ENCODE measurements at regions not wholly inside any gene's neighbourhood (a gene's known extent, or its start where the extent isn't known, plus 50 kb on each side); places are given as distances from the start of the nearest gene placed in this dataset.

- in situ Hi-C loops (cut with HindIII; ENCODE audit: low sequenced_read_pairs): no loop called here
- H3K4me3 ChIP-seq (ENCODE audit: low read depth, low read length): no peak overlapping the region
- no peak for TF ChIP-seq CTCF (IDR thresholded peaks at IDR 0.05; ENCODE audit: low read depth, low read length, missing control alignments)
- DNase-seq (ENCODE audit: low read depth): no peak
Observed at GRCh38 chr12:73374360-73374759, 1102.2 kb downstream of the TRHDE start.

DNA sequence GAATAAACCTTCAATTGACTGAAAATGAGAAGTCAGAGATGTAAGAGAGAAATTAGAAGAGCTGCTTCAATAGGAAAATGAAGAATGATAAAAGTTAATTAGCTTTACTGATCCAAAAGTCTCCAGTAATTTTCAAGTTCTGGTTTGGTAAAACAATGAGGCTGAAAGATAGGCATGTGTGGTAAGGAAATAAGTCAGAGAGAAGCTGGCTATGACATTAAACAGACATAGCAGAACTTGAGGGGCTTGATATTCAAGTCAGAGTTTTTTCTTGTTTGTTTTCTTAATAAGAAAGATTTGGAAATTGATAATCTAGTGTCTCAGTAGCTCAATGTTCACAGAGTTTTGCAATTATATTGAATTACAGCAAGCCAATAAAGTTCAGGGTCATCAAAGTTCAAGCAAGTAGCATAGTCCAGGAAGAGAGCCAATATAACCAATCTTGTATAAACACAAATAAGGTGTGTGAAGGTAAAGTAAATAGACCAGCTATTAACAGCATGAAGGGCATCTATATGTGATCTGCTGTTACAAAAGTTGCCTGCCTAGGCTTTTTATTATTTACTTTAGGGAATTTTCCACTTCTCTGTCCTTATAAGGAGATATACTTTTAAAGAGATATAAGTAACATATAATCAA lies 1111.5 kb downstream of the TRHDE start:
- in situ Hi-C loops (cut with HindIII; ENCODE audit: low sequenced_read_pairs): no loop called here
- no peak overlapping the region for H3K4me3 ChIP-seq (ENCODE audit: low read depth, low read length)
- no peak for DNase-seq (ENCODE audit: low read depth)
- no peak for TF ChIP-seq CTCF (IDR thresholded peaks at IDR 0.05; ENCODE audit: low read depth, low read length, missing control alignments)

- DNase-seq (ENCODE audit: low read depth): no peak
- in situ Hi-C loops (cut with HindIII; ENCODE audit: low sequenced_read_pairs): no loop called here
- TF ChIP-seq CTCF (IDR thresholded peaks at IDR 0.05; ENCODE audit: low read depth, low read length, missing control alignments): no peak
- H3K4me3 ChIP-seq (ENCODE audit: low read depth, low read length): no peak overlapping the region
Observed at GRCh38 chr12:73384592-73384991, 1112.4 kb downstream of the TRHDE start.

- no peak for TF ChIP-seq CTCF (IDR thresholded peaks at IDR 0.05; ENCODE audit: low read depth, low read length, missing control alignments)
- no peak for DNase-seq (ENCODE audit: low read depth)
- no peak overlapping the region for H3K4me3 ChIP-seq (ENCODE audit: low read depth, low read length)
- in situ Hi-C loops (cut with HindIII; ENCODE audit: low sequenced_read_pairs): no loop called here
Observed at GRCh38 chr12:73390261-73390660, 1118.1 kb downstream of the TRHDE start.

DNA sequence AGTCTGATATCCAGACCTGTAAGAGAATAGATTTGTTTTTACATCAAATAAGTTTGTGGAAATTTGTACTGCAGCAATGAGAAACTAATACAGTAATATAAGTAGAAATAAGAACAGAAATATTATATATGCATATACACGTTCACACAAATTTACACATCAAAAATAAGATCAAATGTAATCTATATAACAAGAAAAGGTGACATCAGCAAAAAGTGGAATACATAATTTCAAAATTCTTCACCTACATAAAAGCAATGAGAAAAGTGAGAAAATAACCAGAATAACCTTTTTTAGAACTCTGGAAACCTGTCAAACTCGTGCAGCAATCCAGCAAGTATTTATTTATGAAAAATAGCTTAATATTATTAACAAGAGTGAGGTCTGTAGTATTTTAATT lies 1124.6 kb upstream of the ATXN7L3B start:
- TF ChIP-seq CTCF (IDR thresholded peaks at IDR 0.05; ENCODE audit: low read depth, low read length, missing control alignments): no peak
- H3K4me3 ChIP-seq (ENCODE audit: low read depth, low read length): no peak overlapping the region
- no peak for DNase-seq (ENCODE audit: low read depth)
- in situ Hi-C loops (cut with HindIII; ENCODE audit: low sequenced_read_pairs): no loop called here

DNA sequence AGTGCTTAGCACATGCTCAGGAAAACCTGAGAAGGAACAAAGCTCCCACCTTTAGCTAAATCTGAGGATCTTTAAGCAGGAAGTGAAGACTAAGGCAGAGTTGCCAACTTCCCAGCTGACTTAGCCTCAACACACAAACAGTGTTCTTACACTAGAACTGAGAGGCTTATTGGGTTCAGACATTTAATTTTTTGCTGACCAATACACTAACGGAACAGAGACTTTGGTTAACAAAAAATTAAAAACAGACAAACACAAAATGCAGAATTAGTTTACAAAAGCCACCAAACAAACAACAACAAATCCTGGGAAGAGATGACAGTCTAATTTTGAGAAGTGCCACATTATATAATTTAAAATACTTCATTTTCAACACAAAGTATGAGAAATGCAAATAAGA lies 1123.7 kb upstream of the ATXN7L3B start:
- TF ChIP-seq CTCF (IDR thresholded peaks at IDR 0.05; ENCODE audit: low read depth, low read length, missing control alignments): no peak
- in situ Hi-C loops (cut with HindIII; ENCODE audit: low sequenced_read_pairs): no loop called here
- DNase-seq (ENCODE audit: low read depth): no peak
- no peak overlapping the region for H3K4me3 ChIP-seq (ENCODE audit: low read depth, low read length)
